ENCODE measurements at regions not wholly inside any gene's neighbourhood (a gene's known extent, or its start where the extent isn't known, plus 50 kb on each side); places are given as distances from the start of the nearest gene placed in this dataset.
"Not testable (repeated sequence)": the region's sequence is repeated elsewhere in the genome, so short reads cannot be mapped to it uniquely, and the experiment has no call there.

DNA sequence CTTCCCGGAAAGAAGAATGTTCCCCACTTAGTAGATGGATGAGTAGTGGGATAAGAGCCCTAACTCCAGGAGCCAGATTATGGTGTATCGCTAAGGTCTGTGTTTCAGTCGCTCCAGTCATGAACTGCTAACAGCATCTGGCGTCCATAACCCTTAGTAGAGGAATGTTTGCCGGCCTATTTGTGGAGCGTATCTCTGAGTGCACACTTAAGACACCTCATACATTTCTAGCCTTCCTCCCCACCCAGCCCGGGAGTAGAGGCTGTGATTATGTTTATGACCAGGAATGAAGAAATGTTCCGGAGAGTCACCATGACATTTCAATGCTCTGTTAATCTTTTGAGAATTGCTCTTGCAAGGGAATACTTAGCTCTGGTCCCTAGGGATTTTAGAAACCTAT is 251.1 kb upstream of the SOX4 start:
- no peak overlapping the region for H3K4me3 ChIP-seq (replicated peaks in 1 of 2; ENCODE audit: low read depth in 1 of 2, low read length in 2 of 2)
- H3K27ac ChIP-seq (ENCODE audit: low read depth, low read length): no peak overlapping the region
- no peak overlapping the region for H3K4me2 ChIP-seq (ENCODE audit: low read length)
- H3K9me3 ChIP-seq (ENCODE audit: control insufficient read depth in 1 of 2, insufficient read depth in 1 of 2, low read depth in 1 of 2, low read length in 2 of 2): no peaks in the 10 kb centered on the region
- no peaks in the 10 kb centered on the region for H3K9me2 ChIP-seq (ENCODE audit: insufficient read depth)
- RAD21 ChIA-PET (ENCODE audit: low non-redundant PET in 1 of 2, low total read pairs in 2 of 2, uncharacterized antibody in 2 of 2, unreplicated experiment in 2 of 2): no interaction called here
- no peaks in the 10 kb centered on the region for H4K20me1 ChIP-seq (ENCODE audit: insufficient read depth)
- TF ChIP-seq POLR2A (IDR thresholded peaks at IDR 0.05; ENCODE audit: borderline replicate concordance, extremely low read depth, insufficient read depth, insufficient read length) (no peak), EZH2 (IDR thresholded peaks at IDR 0.05) (no peak), EGR1 (IDR thresholded peaks at IDR 0.05; ENCODE audit: low read depth) (no peak), FOSL1 (IDR thresholded peaks at IDR 0.05; ENCODE audit: low read depth) (no peak), CBX3 (IDR thresholded peaks at IDR 0.05; ENCODE audit: low read depth) (no peak), YY1 (IDR thresholded peaks at IDR 0.05; ENCODE audit: extremely low read depth, insufficient replicate concordance, low read depth, low read length) (no peak), REST (IDR thresholded peaks at IDR 0.05; ENCODE audit: low read depth) (no peak), SP1 (IDR thresholded peaks at IDR 0.05; ENCODE audit: low read depth) (no peak), POLR2AphosphoS5 (IDR thresholded peaks at IDR 0.05; ENCODE audit: low read depth, low read length) (no peak), RAD21 (IDR thresholded peaks at IDR 0.05; ENCODE audit: low read depth) (no peak), JUND (IDR thresholded peaks at IDR 0.05) (no peak), ZFX (IDR thresholded peaks at IDR 0.05) (no peak)
- TF ChIP-seq, protein P1, sequence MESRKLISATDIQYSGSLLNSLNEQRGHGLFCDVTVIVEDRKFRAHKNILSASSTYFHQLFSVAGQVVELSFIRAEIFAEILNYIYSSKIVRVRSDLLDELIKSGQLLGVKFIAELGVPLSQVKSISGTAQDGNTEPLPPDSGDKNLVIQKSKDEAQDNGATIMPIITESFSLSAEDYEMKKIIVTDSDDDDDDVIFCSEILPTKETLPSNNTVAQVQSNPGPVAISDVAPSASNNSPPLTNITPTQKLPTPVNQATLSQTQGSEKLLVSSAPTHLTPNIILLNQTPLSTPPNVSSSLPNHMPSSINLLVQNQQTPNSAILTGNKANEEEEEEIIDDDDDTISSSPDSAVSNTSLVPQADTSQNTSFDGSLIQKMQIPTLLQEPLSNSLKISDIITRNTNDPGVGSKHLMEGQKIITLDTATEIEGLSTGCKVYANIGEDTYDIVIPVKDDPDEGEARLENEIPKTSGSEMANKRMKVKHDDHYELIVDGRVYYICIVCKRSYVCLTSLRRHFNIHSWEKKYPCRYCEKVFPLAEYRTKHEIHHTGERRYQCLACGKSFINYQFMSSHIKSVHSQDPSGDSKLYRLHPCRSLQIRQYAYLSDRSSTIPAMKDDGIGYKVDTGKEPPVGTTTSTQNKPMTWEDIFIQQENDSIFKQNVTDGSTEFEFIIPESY (IDR thresholded peaks at IDR 0.05; ENCODE audit: extremely low read depth, insufficient replicate concordance, low read length): no peak
- H2AFZ ChIP-seq (ENCODE audit: low read depth, low read length, poor library complexity, severe bottlenecking): no peak overlapping the region
- H3K36me3 ChIP-seq (ENCODE audit: control insufficient read depth in 1 of 2, insufficient read depth in 2 of 2, low read length in 2 of 2): no peaks in the 10 kb centered on the region
- DNase-seq (ENCODE audit: low read depth, low spot score) (no peak), ATAC-seq (no peak)
- intact Hi-C loops (cut with micrococcal nuclease): loop anchor here (10.0 kb wide), 1 partner anchor 242 kb away; no protein-coding TSS in a partner anchor
- POLR2A ChIA-PET: no interaction called here
- no peak overlapping the region for H3K9ac ChIP-seq (ENCODE audit: low read length)
- no peaks in the 10 kb centered on the region for H3K4me1 ChIP-seq (ENCODE audit: control insufficient read depth in 1 of 2, insufficient read depth in 2 of 2, low read length in 2 of 2)
- CTCF ChIA-PET: interaction anchor here (0.9 kb wide), 1 partner anchor 33 kb away, joined by 3 read pairs; no protein-coding TSS in a partner anchor
- no peaks in the 10 kb centered on the region for H3K27me3 ChIP-seq (ENCODE audit: insufficient read depth, low read length)
- H3K79me2 ChIP-seq (ENCODE audit: insufficient read depth, low read length): no peaks in the 10 kb centered on the region
- no TSS peak for BruUV-seq (replicated peaks)

DNA sequence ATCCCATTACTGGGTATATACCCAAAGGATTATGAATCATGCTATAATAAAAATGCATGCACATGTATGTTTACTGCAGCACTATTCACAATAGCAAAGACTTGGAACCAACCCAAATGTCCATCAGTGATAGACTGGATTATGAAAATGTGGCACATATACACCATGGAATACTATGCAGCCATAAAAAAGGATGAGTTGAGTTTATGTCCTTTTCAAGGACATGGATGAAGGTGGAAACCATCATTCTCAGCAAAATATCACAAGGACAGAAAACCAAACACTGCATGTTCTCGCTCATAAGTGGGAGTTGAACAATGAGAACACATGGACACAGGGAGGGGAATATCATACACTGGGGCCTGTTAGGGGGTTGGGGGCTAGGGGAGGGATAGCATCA is 247.8 kb upstream of the SOX4 start:
- H4K20me1 ChIP-seq (ENCODE audit: insufficient read depth); H3K27me3 ChIP-seq (ENCODE audit: insufficient read depth, low read length); RAD21 ChIA-PET (ENCODE audit: low non-redundant PET in 1 of 2, low total read pairs in 2 of 2, uncharacterized antibody in 2 of 2, unreplicated experiment in 2 of 2); H3K79me2 ChIP-seq (ENCODE audit: insufficient read depth, low read length); POLR2A ChIA-PET; H3K9me2 ChIP-seq (ENCODE audit: insufficient read depth); H3K27ac ChIP-seq (ENCODE audit: low read depth, low read length); H3K4me3 ChIP-seq (replicated peaks in 1 of 2; ENCODE audit: low read depth in 1 of 2, low read length in 2 of 2); DNase-seq (ENCODE audit: low read depth, low spot score); H2AFZ ChIP-seq (ENCODE audit: low read depth, low read length, poor library complexity, severe bottlenecking); CTCF ChIA-PET; H3K9me3 ChIP-seq (ENCODE audit: control insufficient read depth in 1 of 2, insufficient read depth in 1 of 2, low read depth in 1 of 2, low read length in 2 of 2); BruUV-seq (replicated peaks); H3K9ac ChIP-seq (ENCODE audit: low read length); ATAC-seq; H3K36me3 ChIP-seq (ENCODE audit: control insufficient read depth in 1 of 2, insufficient read depth in 2 of 2, low read length in 2 of 2); H3K4me1 ChIP-seq (ENCODE audit: control insufficient read depth in 1 of 2, insufficient read depth in 2 of 2, low read length in 2 of 2); H3K4me2 ChIP-seq (ENCODE audit: low read length): not testable (repeated sequence)
- intact Hi-C loops (cut with micrococcal nuclease): loop anchor here (10.0 kb wide), 1 partner anchor 239 kb away; no protein-coding TSS in a partner anchor

Data from HCT116 (cell line).